ENCODE measurements at regions not wholly inside any gene's neighbourhood (a gene's known extent, or its start where the extent isn't known, plus 50 kb on each side); places are given as distances from the start of the nearest gene placed in this dataset.

- no peak for TF ChIP-seq POLR2A (IDR thresholded peaks at IDR 0.05; ENCODE audit: low read depth, low read length)
- no peak for TF ChIP-seq CTCF (IDR thresholded peaks at IDR 0.05; ENCODE audit: extremely low read depth in 1 of 2, insufficient read depth in 1 of 2, low read depth in 1 of 2, low read length in 2 of 2)
These were observed 228.9 kb upstream of the EGLN3 start for GRCh38 chr14:34179727-34180126.

All from endothelial cell of umbilical vein (primary cell).